HG03520 (cell line): ENCODE measurements at regions not wholly inside any gene's neighbourhood (a gene's known extent, or its start where the extent isn't known, plus 50 kb on each side); places are given as distances from the start of the nearest gene placed in this dataset.
A peak's percentile ranks its signal among the peaks of the same experiment; 100 is the strongest.
"Not testable (repeated sequence)": the region's sequence is repeated elsewhere in the genome, so short reads cannot be mapped to it uniquely, and the experiment has no call there.

ENCODE experiments used
- ATAC-seq: cut with Tn5 transposase; IDR thresholded peaks from one replicate; pipeline ENCODE4 v1.9.1; 2021; ENCODE audit warnings: mild to moderate bottlenecking, moderate library complexity; ENCODE audit not compliant: unreplicated experiment

GRCh38 chr9:66601472-66601871 lies 299.1 kb upstream of the ZNF658 start:
- not testable (repeated sequence) for ATAC-seq

GRCh38 chr9:66631521-66632046 lies 268.9 kb upstream of the ZNF658 start:
- ATAC-seq, result not testable (repeated sequence)

GRCh38 chr9:66647675-66648074 lies 252.8 kb upstream of the ZNF658 start:
- ATAC-seq, result not testable (repeated sequence)

- ATAC-seq, result not testable (repeated sequence)
Observed at GRCh38 chr9:66690242-66690641, 210.3 kb upstream of the ZNF658 start.

GRCh38 chr9:66695561-66696240 lies 204.8 kb upstream of the ZNF658 start:
- ATAC-seq, result peak; percentile 56

GRCh38 chr9:66697343-66698065 lies 203.0 kb upstream of the ZNF658 start:
- ATAC-seq, result not testable (repeated sequence)

GRCh38 chr9:66698066-66698455 lies 202.5 kb upstream of the ZNF658 start:
- ATAC-seq, result not testable (repeated sequence)

GRCh38 chr9:66701411-66702377 lies 198.8 kb upstream of the ZNF658 start:
- not testable (repeated sequence) for ATAC-seq

- not testable (repeated sequence) for ATAC-seq
Observed at GRCh38 chr9:66711553-66711952, 189.0 kb upstream of the ZNF658 start.

GRCh38 chr9:66712870-66713269 lies 187.7 kb upstream of the ZNF658 start:
- ATAC-seq, result peak; percentile 76

GRCh38 chr9:66713552-66713951 lies 187.0 kb upstream of the ZNF658 start:
- ATAC-seq, result not testable (repeated sequence)

GRCh38 chr9:66720845-66721244 lies 179.7 kb upstream of the ZNF658 start:
- not testable (repeated sequence) for ATAC-seq

- ATAC-seq, result not testable (repeated sequence)
Observed at GRCh38 chr9:66727540-66727939, 173.0 kb upstream of the ZNF658 start.

- ATAC-seq, result not testable (repeated sequence)
Observed at GRCh38 chr9:66736686-66737085, 163.8 kb upstream of the ZNF658 start.

- not testable (repeated sequence) for ATAC-seq
Observed at GRCh38 chr9:66738418-66738817, 162.1 kb upstream of the ZNF658 start.

GRCh38 chr9:66740136-66740535 lies 160.4 kb upstream of the ZNF658 start:
- not testable (repeated sequence) for ATAC-seq

GRCh38 chr9:66745846-66746245 lies 154.7 kb upstream of the ZNF658 start:
- ATAC-seq, result not testable (repeated sequence)

- not testable (repeated sequence) for ATAC-seq
Observed at GRCh38 chr9:66752324-66752923, 148.1 kb upstream of the ZNF658 start.

- ATAC-seq, result not testable (repeated sequence)
Observed at GRCh38 chr9:66759825-66760492, 140.6 kb upstream of the ZNF658 start.
